ELF-1 (cell line): ENCODE measurements at regions not wholly inside any gene's neighbourhood (a gene's known extent, or its start where the extent isn't known, plus 50 kb on each side); places are given as distances from the start of the nearest gene placed in this dataset.

ENCODE experiments used
- DNase-seq: peaks from one replicate; pipeline ENCODE4 v3.0.0-alpha.2; 2016; ENCODE audit warnings: low read depth, low spot score

- DNase-seq, result no peak
These were observed 443.7 kb upstream of the CELF4 start for GRCh38 chr18:38009320-38009719.

GRCh38 chr18:38007676-38008330, 442.2 kb upstream of the CELF4 start:
- peak; percentile 37 for DNase-seq

GRCh38 chr18:38007026-38007425, 441.4 kb upstream of the CELF4 start:
- DNase-seq, result no peak

GRCh38 chr18:38006541-38006940, 440.9 kb upstream of the CELF4 start:
- DNase-seq, result no peak

- no peak for DNase-seq
These were observed 432.1 kb upstream of the CELF4 start for GRCh38 chr18:37997695-37998094.

GRCh38 chr18:37987901-37988300, 422.3 kb upstream of the CELF4 start:
- DNase-seq, result no peak

- no peak for DNase-seq
These were observed 421.1 kb upstream of the CELF4 start for GRCh38 chr18:37986665-37987064.

- peak; percentile 64 for DNase-seq
These were observed 419.5 kb upstream of the CELF4 start for GRCh38 chr18:37985126-37985525.

- no peak for DNase-seq
These were observed 415.0 kb upstream of the CELF4 start for GRCh38 chr18:37980556-37980955.

GRCh38 chr18:37975446-37975845, 409.8 kb upstream of the CELF4 start:
- DNase-seq, result no peak

GRCh38 chr18:37967261-37967660, 401.7 kb upstream of the CELF4 start:
- DNase-seq, result no peak

GRCh38 chr18:37965572-37965970, 400.0 kb upstream of the CELF4 start:
- no peak for DNase-seq

GRCh38 chr18:37964885-37965571, 399.4 kb upstream of the CELF4 start:
- DNase-seq, result no peak

- no peak for DNase-seq
These were observed 398.2 kb upstream of the CELF4 start for GRCh38 chr18:37963837-37964236.

GRCh38 chr18:37962316-37962966, 396.8 kb upstream of the CELF4 start:
- no peak for DNase-seq

- no peak for DNase-seq
These were observed 392.9 kb upstream of the CELF4 start for GRCh38 chr18:37958499-37958898.

GRCh38 chr18:37956902-37957301, 391.3 kb upstream of the CELF4 start:
- DNase-seq, result no peak

- DNase-seq, result no peak
These were observed 390.4 kb upstream of the CELF4 start for GRCh38 chr18:37956020-37956419.

GRCh38 chr18:37955201-37955600, 389.6 kb upstream of the CELF4 start:
- no peak for DNase-seq

- no peak for DNase-seq
These were observed 388.3 kb upstream of the CELF4 start for GRCh38 chr18:37953876-37954275.

GRCh38 chr18:37948471-37948870, 382.9 kb upstream of the CELF4 start:
- no peak for DNase-seq

- no peak for DNase-seq
These were observed 380.7 kb upstream of the CELF4 start for GRCh38 chr18:37946324-37946723.

- DNase-seq, result no peak
These were observed 379.2 kb upstream of the CELF4 start for GRCh38 chr18:37944700-37945270.
